ENCODE measurements at regions not wholly inside any gene's neighbourhood (a gene's known extent, or its start where the extent isn't known, plus 50 kb on each side); places are given as distances from the start of the nearest gene placed in this dataset.
A peak's percentile ranks its signal among the peaks of the same experiment; 100 is the strongest.

GRCh38 chr5:93340881-93341280 is 240.1 kb downstream of the NR2F1-AS1 start:
- Histone ChIP-seq H3K27ac (ENCODE audit: low read depth, low read length) (no peak overlapping the region), H3K4me1 (ENCODE audit: control insufficient read depth, insufficient read depth, low read length, unreplicated experiment) (no peaks in the 10 kb centered on the region), H3K4me3 (ENCODE audit: low read depth, low read length) (no peak overlapping the region), H3K36me3 (ENCODE audit: insufficient read depth, low read length) (no peaks in the 10 kb centered on the region), H2AFZ (ENCODE audit: low read length, unreplicated experiment) (no peak overlapping the region), H3K79me2 (ENCODE audit: control insufficient read depth, insufficient read depth, low read length, unreplicated experiment) (no peaks in the 10 kb centered on the region), H3K27me3 (ENCODE audit: insufficient read depth, low read length) (no peaks in the 10 kb centered on the region)

GRCh38 chr5:93337138-93337537 is 243.9 kb downstream of the NR2F1-AS1 start:
- Histone ChIP-seq H3K27me3 (ENCODE audit: insufficient read depth, low read length) (no peaks in the 10 kb centered on the region), H3K4me3 (ENCODE audit: low read depth, low read length) (no peak overlapping the region), H2AFZ (ENCODE audit: low read length, unreplicated experiment) (no peak overlapping the region), H3K36me3 (ENCODE audit: insufficient read depth, low read length) (no peaks in the 10 kb centered on the region), H3K4me1 (ENCODE audit: control insufficient read depth, insufficient read depth, low read length, unreplicated experiment) (no peaks in the 10 kb centered on the region), H3K27ac (ENCODE audit: low read depth, low read length) (peak overlapping the region; percentile 33; the same call in 1 of the 2 replicates), H3K79me2 (ENCODE audit: control insufficient read depth, insufficient read depth, low read length, unreplicated experiment) (no peaks in the 10 kb centered on the region)

- Histone ChIP-seq H3K79me2 (ENCODE audit: control insufficient read depth, insufficient read depth, low read length, unreplicated experiment) (no peaks in the 10 kb centered on the region), H3K4me3 (ENCODE audit: low read depth, low read length) (no peak overlapping the region), H3K27ac (ENCODE audit: low read depth, low read length) (peak overlapping the region; percentile 33; the same call in 1 of the 2 replicates), H3K27me3 (ENCODE audit: insufficient read depth, low read length) (no peaks in the 10 kb centered on the region), H3K4me1 (ENCODE audit: control insufficient read depth, insufficient read depth, low read length, unreplicated experiment) (no peaks in the 10 kb centered on the region), H2AFZ (ENCODE audit: low read length, unreplicated experiment) (no peak overlapping the region), H3K36me3 (ENCODE audit: insufficient read depth, low read length) (no peaks in the 10 kb centered on the region)
Observed at GRCh38 chr5:93336330-93337110, 244.5 kb downstream of the NR2F1-AS1 start.

- no peak overlapping the region for H2AFZ ChIP-seq (ENCODE audit: low read length, unreplicated experiment)
- H3K79me2 ChIP-seq (ENCODE audit: control insufficient read depth, insufficient read depth, low read length, unreplicated experiment): no peaks in the 10 kb centered on the region
- no peak overlapping the region for H3K4me3 ChIP-seq (ENCODE audit: low read depth, low read length)
- peaks cover 10% of the 10 kb centered on the region for H3K4me1 ChIP-seq (ENCODE audit: control insufficient read depth, insufficient read depth, low read length, unreplicated experiment)
- H3K36me3 ChIP-seq (ENCODE audit: insufficient read depth, low read length): no peaks in the 10 kb centered on the region
- H3K27ac ChIP-seq (ENCODE audit: low read depth, low read length): no peak overlapping the region
- H3K27me3 ChIP-seq (ENCODE audit: insufficient read depth, low read length): no peaks in the 10 kb centered on the region
Observed at GRCh38 chr5:93331863-93332262, 249.2 kb downstream of the NR2F1-AS1 start.

- H3K4me3 ChIP-seq (ENCODE audit: low read depth, low read length): no peak overlapping the region
- peak overlapping the region; percentile 44 for H3K27ac ChIP-seq (ENCODE audit: low read depth, low read length)
- H3K79me2 ChIP-seq (ENCODE audit: control insufficient read depth, insufficient read depth, low read length, unreplicated experiment): no peaks in the 10 kb centered on the region
- no peaks in the 10 kb centered on the region for H3K36me3 ChIP-seq (ENCODE audit: insufficient read depth, low read length)
- no peaks in the 10 kb centered on the region for H3K27me3 ChIP-seq (ENCODE audit: insufficient read depth, low read length)
- no peak overlapping the region for H2AFZ ChIP-seq (ENCODE audit: low read length, unreplicated experiment)
- peaks cover 10% of the 10 kb centered on the region for H3K4me1 ChIP-seq (ENCODE audit: control insufficient read depth, insufficient read depth, low read length, unreplicated experiment)
Observed at GRCh38 chr5:93331241-93331640, 249.8 kb downstream of the NR2F1-AS1 start.

- H2AFZ ChIP-seq (ENCODE audit: low read length, unreplicated experiment): peak overlapping the region; percentile 58
Observed at GRCh38 chr5:93330506-93330905, 250.5 kb downstream of the NR2F1-AS1 start.

GRCh38 chr5:93329756-93330155 is 251.3 kb downstream of the NR2F1-AS1 start:
- no peak overlapping the region for H2AFZ ChIP-seq (ENCODE audit: low read length, unreplicated experiment)
- no peaks in the 10 kb centered on the region for H3K79me2 ChIP-seq (ENCODE audit: control insufficient read depth, insufficient read depth, low read length, unreplicated experiment)
- no peak overlapping the region for H3K4me3 ChIP-seq (ENCODE audit: low read depth, low read length)
- H3K4me1 ChIP-seq (ENCODE audit: control insufficient read depth, insufficient read depth, low read length, unreplicated experiment): peaks cover 10% of the 10 kb centered on the region
- no peaks in the 10 kb centered on the region for H3K36me3 ChIP-seq (ENCODE audit: insufficient read depth, low read length)
- no peaks in the 10 kb centered on the region for H3K27me3 ChIP-seq (ENCODE audit: insufficient read depth, low read length)
- H3K27ac ChIP-seq (ENCODE audit: low read depth, low read length): no peak overlapping the region

More at GRCh38 chr5:93330506-93330905, 250.5 kb downstream of the NR2F1-AS1 start:
- Histone ChIP-seq H3K4me1 (ENCODE audit: control insufficient read depth, insufficient read depth, low read length, unreplicated experiment) (peaks cover 10% of the 10 kb centered on the region), H3K4me3 (ENCODE audit: low read depth, low read length) (no peak overlapping the region), H3K27me3 (ENCODE audit: insufficient read depth, low read length) (no peaks in the 10 kb centered on the region), H3K27ac (ENCODE audit: low read depth, low read length) (peak overlapping the region; percentile 44), H3K36me3 (ENCODE audit: insufficient read depth, low read length) (no peaks in the 10 kb centered on the region), H3K79me2 (ENCODE audit: control insufficient read depth, insufficient read depth, low read length, unreplicated experiment) (no peaks in the 10 kb centered on the region)

GRCh38 chr5:93328833-93329232 is 252.2 kb downstream of the NR2F1-AS1 start:
- Histone ChIP-seq H3K79me2 (ENCODE audit: control insufficient read depth, insufficient read depth, low read length, unreplicated experiment) (no peaks in the 10 kb centered on the region), H3K27me3 (ENCODE audit: insufficient read depth, low read length) (no peaks in the 10 kb centered on the region), H3K27ac (ENCODE audit: low read depth, low read length) (no peak overlapping the region), H3K4me3 (ENCODE audit: low read depth, low read length) (no peak overlapping the region), H3K4me1 (ENCODE audit: control insufficient read depth, insufficient read depth, low read length, unreplicated experiment) (peaks cover 10% of the 10 kb centered on the region), H3K36me3 (ENCODE audit: insufficient read depth, low read length) (no peaks in the 10 kb centered on the region), H2AFZ (ENCODE audit: low read length, unreplicated experiment) (no peak overlapping the region)

GRCh38 chr5:93327605-93328004 is 253.4 kb downstream of the NR2F1-AS1 start:
- Histone ChIP-seq H3K4me3 (ENCODE audit: low read depth, low read length) (no peak overlapping the region), H3K79me2 (ENCODE audit: control insufficient read depth, insufficient read depth, low read length, unreplicated experiment) (no peaks in the 10 kb centered on the region), H3K4me1 (ENCODE audit: control insufficient read depth, insufficient read depth, low read length, unreplicated experiment) (peaks cover 10% of the 10 kb centered on the region), H2AFZ (ENCODE audit: low read length, unreplicated experiment) (no peak overlapping the region), H3K27me3 (ENCODE audit: insufficient read depth, low read length) (no peaks in the 10 kb centered on the region), H3K36me3 (ENCODE audit: insufficient read depth, low read length) (no peaks in the 10 kb centered on the region), H3K27ac (ENCODE audit: low read depth, low read length) (no peak overlapping the region)

GRCh38 chr5:93325946-93326345 is 255.1 kb downstream of the NR2F1-AS1 start:
- H3K27me3 ChIP-seq (ENCODE audit: insufficient read depth, low read length): no peaks in the 10 kb centered on the region
- H3K79me2 ChIP-seq (ENCODE audit: control insufficient read depth, insufficient read depth, low read length, unreplicated experiment): no peaks in the 10 kb centered on the region
- no peak overlapping the region for H3K27ac ChIP-seq (ENCODE audit: low read depth, low read length)
- peaks cover 7% of the 10 kb centered on the region for H3K4me1 ChIP-seq (ENCODE audit: control insufficient read depth, insufficient read depth, low read length, unreplicated experiment)
- no peak overlapping the region for H2AFZ ChIP-seq (ENCODE audit: low read length, unreplicated experiment)
- H3K36me3 ChIP-seq (ENCODE audit: insufficient read depth, low read length): no peaks in the 10 kb centered on the region
- no peak overlapping the region for H3K4me3 ChIP-seq (ENCODE audit: low read depth, low read length)
